ENCODE measurements at regions not wholly inside any gene's neighbourhood (a gene's known extent, or its start where the extent isn't known, plus 50 kb on each side); places are given as distances from the start of the nearest gene placed in this dataset.

GRCh38 chr22:26889802-26890201 is 232.4 kb downstream of the MIAT start:
- dilution Hi-C loops (cut with MboI; ENCODE audit: extremely low pct_ligation_motif_present, low sequenced_read_pairs), result no loop called here
- no peak for DNase-seq (ENCODE audit: low read depth, low spot score)

GRCh38 chr22:26890870-26891269 is 233.5 kb downstream of the MIAT start:
- H3K27me3 ChIP-seq (ENCODE audit: control insufficient read depth, extremely low read depth, insufficient read depth, low read length), result no peaks in the 10 kb centered on the region
- no peaks in the 10 kb centered on the region for H3K79me2 ChIP-seq (ENCODE audit: control insufficient read depth, insufficient read depth, low read length)
- no peaks in the 10 kb centered on the region for H3K9me1 ChIP-seq (ENCODE audit: control insufficient read depth, extremely low read depth, insufficient read depth, low read length)
- H4K20me1 ChIP-seq (ENCODE audit: control insufficient read depth, extremely low read depth, insufficient read depth, low read length), result no peaks in the 10 kb centered on the region
- H3K27ac ChIP-seq (ENCODE audit: control insufficient read depth, insufficient read depth, low read length), result no peak overlapping the region
- no peak overlapping the region for H3K9ac ChIP-seq (ENCODE audit: control insufficient read depth, extremely low read depth, insufficient read depth, low read length)
- peaks cover 9% of the 10 kb centered on the region for H3K4me1 ChIP-seq (ENCODE audit: control insufficient read depth, extremely low read depth, insufficient read depth, low read length)
- dilution Hi-C loops (cut with MboI; ENCODE audit: extremely low pct_ligation_motif_present, low sequenced_read_pairs), result no loop called here
- H3K4me2 ChIP-seq (ENCODE audit: control insufficient read depth, extremely low read depth, insufficient read depth, low read depth, low read length), result no peak overlapping the region
- H3K4me3 ChIP-seq (ENCODE audit: control insufficient read depth in 2 of 3, extremely low read depth in 1 of 3, insufficient read depth in 2 of 3, low read depth in 1 of 3, low read length in 3 of 3), result no peak overlapping the region
- FAIRE-seq, result no peak
- no peak overlapping the region for H2AFZ ChIP-seq (ENCODE audit: control insufficient read depth, low read length)
- H3K9me3 ChIP-seq (ENCODE audit: control insufficient read depth, low read depth, low read length), result no peaks in the 10 kb centered on the region
- TF ChIP-seq CTCF (optimal IDR thresholded peaks at IDR 0.05 in 1 of 3, IDR thresholded peaks at IDR 0.05 in 1 of 3, conservative IDR thresholded peaks at IDR 0.05 in 1 of 3; ENCODE audit: extremely low read depth in 1 of 3, insufficient read depth in 2 of 3, low read length in 3 of 3) (peak in 2 of 3 experiments; percentile 19 to 65), EZH2 (IDR thresholded peaks at IDR 0.05; ENCODE audit: low read length) (no peak)
- no peaks in the 10 kb centered on the region for H3K36me3 ChIP-seq (ENCODE audit: control insufficient read depth in 2 of 2, extremely low read depth in 1 of 2, insufficient read depth in 2 of 2, low read length in 2 of 2)
- DNase-seq (ENCODE audit: low read depth, low spot score), result no peak

More at GRCh38 chr22:26889802-26890201, 232.4 kb downstream of the MIAT start:
- H3K27me3 ChIP-seq (ENCODE audit: control insufficient read depth, extremely low read depth, insufficient read depth, low read length), result no peaks in the 10 kb centered on the region
- no peak for FAIRE-seq
- H3K4me3 ChIP-seq (ENCODE audit: control insufficient read depth in 2 of 3, extremely low read depth in 1 of 3, insufficient read depth in 2 of 3, low read depth in 1 of 3, low read length in 3 of 3), result no peak overlapping the region
- no peaks in the 10 kb centered on the region for H4K20me1 ChIP-seq (ENCODE audit: control insufficient read depth, extremely low read depth, insufficient read depth, low read length)
- no peak overlapping the region for H3K27ac ChIP-seq (ENCODE audit: control insufficient read depth, insufficient read depth, low read length)
- H3K4me2 ChIP-seq (ENCODE audit: control insufficient read depth, extremely low read depth, insufficient read depth, low read depth, low read length), result no peak overlapping the region
- no peaks in the 10 kb centered on the region for H3K9me1 ChIP-seq (ENCODE audit: control insufficient read depth, extremely low read depth, insufficient read depth, low read length)
- no peaks in the 10 kb centered on the region for H3K36me3 ChIP-seq (ENCODE audit: control insufficient read depth in 2 of 2, extremely low read depth in 1 of 2, insufficient read depth in 2 of 2, low read length in 2 of 2)
- no peaks in the 10 kb centered on the region for H3K79me2 ChIP-seq (ENCODE audit: control insufficient read depth, insufficient read depth, low read length)
- no peak overlapping the region for H3K9ac ChIP-seq (ENCODE audit: control insufficient read depth, extremely low read depth, insufficient read depth, low read length)
- peaks cover 4% of the 10 kb centered on the region for H3K4me1 ChIP-seq (ENCODE audit: control insufficient read depth, extremely low read depth, insufficient read depth, low read length)
- no peaks in the 10 kb centered on the region for H3K9me3 ChIP-seq (ENCODE audit: control insufficient read depth, low read depth, low read length)
- TF ChIP-seq EZH2 (IDR thresholded peaks at IDR 0.05; ENCODE audit: low read length), result no peak
- TF ChIP-seq CTCF (optimal IDR thresholded peaks at IDR 0.05 in 1 of 3, IDR thresholded peaks at IDR 0.05 in 1 of 3, conservative IDR thresholded peaks at IDR 0.05 in 1 of 3; ENCODE audit: extremely low read depth in 1 of 3, insufficient read depth in 2 of 3, low read length in 3 of 3), result no peak
- H2AFZ ChIP-seq (ENCODE audit: control insufficient read depth, low read length), result no peak overlapping the region

Data from keratinocyte (primary cell).